ENCODE measurements at regions not wholly inside any gene's neighbourhood (a gene's known extent, or its start where the extent isn't known, plus 50 kb on each side); places are given as distances from the start of the nearest gene placed in this dataset.

DNA sequence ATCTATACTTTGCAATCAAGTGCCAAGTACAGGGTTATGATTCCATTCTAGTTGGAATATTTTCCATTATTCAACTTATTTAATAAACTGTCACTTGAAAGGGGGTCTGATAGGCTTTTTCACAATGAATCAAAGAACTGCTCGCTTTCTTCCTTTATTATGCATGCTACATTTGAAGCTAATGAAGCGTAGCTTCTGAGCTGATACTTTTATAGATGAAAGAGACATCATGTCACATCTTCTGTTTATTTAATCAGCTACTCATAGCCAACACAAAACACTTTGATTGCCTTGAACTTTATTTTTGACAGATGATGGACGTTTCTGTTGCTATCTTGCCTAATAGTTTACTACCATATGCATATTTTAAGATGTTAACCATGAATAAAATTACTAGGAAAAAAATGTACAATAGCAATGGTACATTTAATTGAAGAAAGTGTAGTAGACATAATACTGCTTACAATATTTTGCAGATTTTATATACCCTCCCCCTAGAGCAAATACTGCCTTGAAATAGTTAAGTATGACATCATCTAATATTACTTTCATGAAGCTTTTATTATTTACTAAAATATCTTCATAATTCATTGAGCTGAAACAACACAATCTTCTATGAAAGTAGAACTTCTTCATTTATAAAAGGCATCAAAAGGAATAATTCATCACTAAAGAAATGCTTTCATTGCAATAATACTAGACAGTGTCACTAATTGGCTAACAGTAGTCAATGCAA is 529.3 kb upstream of the TYRP1 start:
- H3K4me3 Mint-ChIP-seq = no peak overlapping the region
- no peak for ATAC-seq
- H3K36me3 Mint-ChIP-seq = no peaks in the 10 kb centered on the region
- no peaks in the 10 kb centered on the region for H3K4me1 Mint-ChIP-seq
- DNase-seq (ENCODE audit: low spot score in 2 of 2) = no peak
- H3K9me3 Mint-ChIP-seq = peaks cover 10% of the 10 kb centered on the region
- no peak overlapping the region for H3K27ac Mint-ChIP-seq

DNA sequence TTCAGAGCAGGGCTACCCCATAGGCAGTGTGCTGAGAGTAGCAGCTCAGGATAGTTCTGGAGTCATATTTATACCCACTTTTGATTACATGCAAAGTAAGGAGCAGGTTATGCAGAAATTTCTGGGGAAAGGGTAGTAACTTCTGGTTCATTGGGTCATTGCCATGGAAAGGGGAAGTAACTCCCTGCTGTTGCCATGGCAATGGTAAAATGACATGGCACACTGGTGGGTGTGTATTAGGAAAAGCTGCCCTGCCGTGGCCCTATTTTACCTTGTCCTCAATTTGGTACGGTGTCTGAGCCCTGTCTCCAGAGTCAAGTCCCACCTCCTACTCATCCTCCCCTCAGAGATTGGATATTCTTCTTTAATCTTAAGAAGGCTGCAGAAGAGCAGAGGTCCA is 526.7 kb upstream of the TYRP1 start:
- ATAC-seq = no peak
- no peak overlapping the region for H3K27ac Mint-ChIP-seq
- peaks cover 7% of the 10 kb centered on the region for H3K9me3 Mint-ChIP-seq
- no peak for DNase-seq (ENCODE audit: low spot score in 2 of 2)
- H3K36me3 Mint-ChIP-seq = no peaks in the 10 kb centered on the region
- no peak overlapping the region for H3K4me3 Mint-ChIP-seq
- H3K4me1 Mint-ChIP-seq = no peaks in the 10 kb centered on the region

DNA sequence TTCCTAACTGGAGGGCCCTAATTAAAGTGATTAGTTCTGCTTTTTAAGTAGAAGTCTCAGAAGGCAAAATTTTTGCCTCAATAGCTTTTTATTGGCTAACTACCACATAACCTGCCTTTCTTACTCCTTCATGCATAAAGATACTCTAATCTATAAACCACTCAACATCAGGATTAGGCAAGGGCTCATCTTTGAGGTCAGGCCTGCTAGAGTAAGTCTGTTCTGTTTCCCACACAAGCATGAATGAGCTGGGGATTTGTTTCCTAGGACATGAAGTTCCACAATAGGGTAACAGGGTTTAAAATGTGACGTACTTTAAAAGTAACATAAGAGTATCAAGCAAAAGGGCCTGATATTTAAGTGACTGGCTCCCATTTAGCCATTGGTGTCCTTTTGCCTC is 522.7 kb upstream of the TYRP1 start:
- no peaks in the 10 kb centered on the region for H3K36me3 Mint-ChIP-seq
- no peak overlapping the region for H3K27ac Mint-ChIP-seq
- peaks cover 9% of the 10 kb centered on the region for H3K9me3 Mint-ChIP-seq
- ATAC-seq (no peak), DNase-seq (ENCODE audit: low spot score in 2 of 2) (no peak)
- no peaks in the 10 kb centered on the region for H3K4me1 Mint-ChIP-seq
- no peak overlapping the region for H3K4me3 Mint-ChIP-seq

DNA sequence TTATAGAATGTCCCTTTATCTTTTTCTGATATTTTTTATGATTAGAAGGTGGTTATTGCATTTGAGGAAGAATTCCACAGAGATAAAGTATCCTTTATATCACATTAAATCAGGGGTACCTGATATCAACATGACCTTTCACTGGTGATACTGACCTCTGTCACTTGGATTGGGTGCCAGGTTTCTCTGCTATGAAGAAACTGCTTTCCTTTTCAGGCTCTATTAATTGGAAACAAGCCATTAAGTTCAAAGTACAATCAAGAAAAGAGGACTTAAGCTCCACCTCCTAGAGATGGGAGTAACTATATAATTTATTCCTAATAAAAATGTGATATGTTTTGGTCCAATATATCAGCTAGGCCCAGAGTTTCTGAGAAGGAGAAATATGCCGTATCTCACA is 514.6 kb upstream of the TYRP1 start:
- H3K9me3 Mint-ChIP-seq = peaks cover 16% of the 10 kb centered on the region
- no peak for DNase-seq (ENCODE audit: low spot score in 2 of 2)
- no peak for ATAC-seq
- H3K4me3 Mint-ChIP-seq = no peak overlapping the region
- H3K36me3 Mint-ChIP-seq = no peaks in the 10 kb centered on the region
- H3K4me1 Mint-ChIP-seq = no peaks in the 10 kb centered on the region
- H3K27ac Mint-ChIP-seq = no peak overlapping the region

DNA sequence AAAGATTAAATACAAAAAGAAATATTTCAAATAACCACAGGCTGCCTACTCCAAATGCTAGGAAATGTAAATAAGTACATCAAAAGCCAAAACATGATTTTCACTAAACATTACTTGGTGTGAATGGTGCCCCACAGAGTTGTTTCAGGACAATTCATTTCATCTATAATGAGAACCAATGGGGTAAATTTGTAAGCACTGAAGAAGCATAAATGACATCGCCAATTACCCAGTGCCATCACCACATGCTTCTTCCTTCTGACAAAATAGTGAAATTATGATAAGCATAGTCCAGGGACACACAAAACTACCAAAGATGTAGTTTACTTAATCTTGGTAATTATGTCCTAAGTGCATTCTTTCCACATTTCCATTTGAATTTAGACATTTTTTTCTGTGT is 510.4 kb upstream of the TYRP1 start:
- no peak for ATAC-seq
- Mint-ChIP-seq H3K4me3 (no peak overlapping the region), H3K9me3 (peaks cover 20% of the 10 kb centered on the region), H3K4me1 (no peaks in the 10 kb centered on the region), H3K36me3 (no peaks in the 10 kb centered on the region), H3K27ac (no peak overlapping the region)
- no peak for DNase-seq (ENCODE audit: low spot score in 2 of 2)

DNA sequence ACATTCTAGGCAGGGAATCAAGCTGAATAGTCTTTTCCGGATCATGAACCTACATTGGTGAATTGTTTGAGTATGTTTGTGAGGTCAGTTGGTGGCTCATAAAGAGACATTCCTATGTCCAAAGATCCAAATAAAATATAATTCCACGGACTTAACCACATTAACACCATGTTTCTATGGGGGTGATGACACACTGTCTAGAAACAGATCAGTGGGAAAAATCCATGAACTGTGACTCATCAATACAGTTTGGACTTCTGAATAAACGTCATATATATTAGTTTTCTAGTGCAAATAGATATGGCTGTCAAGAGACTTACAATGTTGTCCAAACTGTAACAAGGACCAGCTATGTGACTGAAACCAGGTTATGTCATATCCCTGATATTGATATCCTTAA is 509.9 kb upstream of the TYRP1 start:
- DNase-seq (ENCODE audit: low spot score in 2 of 2) (no peak), ATAC-seq (no peak)
- no peak overlapping the region for H3K4me3 Mint-ChIP-seq
- no peak overlapping the region for H3K27ac Mint-ChIP-seq
- no peaks in the 10 kb centered on the region for H3K4me1 Mint-ChIP-seq
- H3K36me3 Mint-ChIP-seq = no peaks in the 10 kb centered on the region
- peaks cover 20% of the 10 kb centered on the region for H3K9me3 Mint-ChIP-seq

DNA sequence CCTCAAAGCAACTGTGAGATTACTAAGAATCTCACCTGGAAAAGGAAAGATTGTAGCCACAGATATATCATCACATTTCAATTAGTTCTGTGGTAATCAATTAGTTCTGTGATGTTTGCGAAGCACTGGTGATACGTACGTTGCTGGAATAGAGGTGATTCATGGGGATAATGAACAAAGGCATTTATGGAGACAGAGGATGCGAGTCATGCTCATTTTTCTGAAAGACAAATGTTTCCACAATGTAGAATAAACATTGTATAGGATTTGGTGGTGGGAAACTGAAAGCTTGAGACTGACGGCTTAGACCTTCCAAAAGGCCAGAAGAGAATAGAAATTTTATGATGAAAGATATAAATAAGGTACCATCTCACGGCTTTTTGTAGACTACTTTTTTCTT is 507.3 kb upstream of the TYRP1 start:
- ATAC-seq (no peak), DNase-seq (ENCODE audit: low spot score in 2 of 2) (no peak)
- Mint-ChIP-seq H3K9me3 (peaks cover 21% of the 10 kb centered on the region), H3K36me3 (no peaks in the 10 kb centered on the region), H3K4me1 (no peaks in the 10 kb centered on the region), H3K4me3 (no peak overlapping the region), H3K27ac (no peak overlapping the region)

DNA sequence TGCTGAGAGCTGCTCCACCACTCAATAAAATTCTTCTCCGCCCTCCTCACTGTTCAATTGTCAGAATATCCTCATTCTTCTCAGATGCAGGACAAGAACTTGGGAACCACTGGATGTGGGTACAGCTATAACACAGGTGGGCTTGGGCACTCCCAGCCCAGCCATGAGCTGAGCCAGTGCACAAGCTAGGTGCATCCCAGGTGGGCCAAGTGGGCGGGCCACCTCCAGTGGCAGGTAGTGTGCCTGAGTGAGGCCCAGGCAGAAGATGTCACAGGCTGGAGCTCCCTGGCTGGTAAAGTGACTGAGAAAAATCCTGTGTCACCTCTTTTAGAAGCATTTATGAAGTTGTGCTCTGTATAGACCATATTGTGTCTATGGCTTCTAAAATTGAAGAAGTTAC is 501.6 kb upstream of the TYRP1 start:
- H3K27ac Mint-ChIP-seq = no peak overlapping the region
- H3K9me3 Mint-ChIP-seq = peaks cover 19% of the 10 kb centered on the region
- no peak overlapping the region for H3K4me3 Mint-ChIP-seq

DNA sequence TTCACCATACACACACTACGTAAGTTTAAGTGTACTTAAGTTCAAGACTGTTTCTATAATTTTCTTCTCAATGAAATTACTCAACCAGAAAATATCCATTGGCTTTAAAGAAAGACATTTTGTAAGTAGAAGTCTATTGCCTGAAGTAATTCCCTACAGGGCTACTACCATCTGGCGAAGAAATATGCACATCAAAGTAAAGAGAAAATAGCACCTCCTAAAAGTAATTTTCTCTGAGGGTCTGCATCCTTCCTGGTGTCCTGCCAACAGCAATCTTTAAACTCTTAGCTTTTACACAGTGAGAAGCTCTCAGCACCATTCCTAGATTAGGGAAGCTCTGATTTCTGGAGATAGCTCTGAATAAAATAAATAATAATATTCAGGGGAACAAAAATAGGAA is 498.5 kb upstream of the TYRP1 start:
- Mint-ChIP-seq H3K9me3 (peaks cover 13% of the 10 kb centered on the region), H3K4me1 (no peaks in the 10 kb centered on the region), H3K36me3 (peaks cover 4% of the 10 kb centered on the region), H3K27ac (no peak overlapping the region), H3K4me3 (no peak overlapping the region)
- ATAC-seq = no peak
- DNase-seq (ENCODE audit: low spot score in 2 of 2) = no peak

More for the DNA sequence above, 501.6 kb upstream of the TYRP1 start:
- ATAC-seq = no peak
- H3K4me1 Mint-ChIP-seq = no peaks in the 10 kb centered on the region
- no peak for DNase-seq (ENCODE audit: low spot score in 2 of 2)
- peaks cover 4% of the 10 kb centered on the region for H3K36me3 Mint-ChIP-seq

DNA sequence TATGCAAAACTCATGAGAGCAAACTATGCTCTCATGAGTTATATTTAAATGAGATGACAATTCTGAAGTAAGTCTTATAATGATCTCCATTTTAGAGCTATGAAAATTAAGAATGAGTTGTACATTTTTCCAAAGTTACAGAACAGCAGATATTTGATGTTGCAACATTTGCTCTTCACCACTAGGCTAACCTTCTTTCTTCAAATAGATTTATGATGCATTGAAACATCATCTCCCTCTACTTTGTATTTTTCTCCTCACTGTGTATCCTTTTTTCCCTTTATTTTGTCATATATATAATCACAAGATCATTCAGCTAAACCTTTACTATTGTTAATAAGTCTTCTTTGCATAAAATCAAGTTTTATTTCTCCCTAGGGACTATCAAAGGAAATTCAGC is 497.7 kb upstream of the TYRP1 start:
- Mint-ChIP-seq H3K4me1 (no peaks in the 10 kb centered on the region), H3K4me3 (no peak overlapping the region), H3K27ac (no peak overlapping the region), H3K36me3 (peaks cover 4% of the 10 kb centered on the region), H3K9me3 (peaks cover 11% of the 10 kb centered on the region)
- DNase-seq (ENCODE audit: low spot score in 2 of 2) (no peak), ATAC-seq (no peak)

DNA sequence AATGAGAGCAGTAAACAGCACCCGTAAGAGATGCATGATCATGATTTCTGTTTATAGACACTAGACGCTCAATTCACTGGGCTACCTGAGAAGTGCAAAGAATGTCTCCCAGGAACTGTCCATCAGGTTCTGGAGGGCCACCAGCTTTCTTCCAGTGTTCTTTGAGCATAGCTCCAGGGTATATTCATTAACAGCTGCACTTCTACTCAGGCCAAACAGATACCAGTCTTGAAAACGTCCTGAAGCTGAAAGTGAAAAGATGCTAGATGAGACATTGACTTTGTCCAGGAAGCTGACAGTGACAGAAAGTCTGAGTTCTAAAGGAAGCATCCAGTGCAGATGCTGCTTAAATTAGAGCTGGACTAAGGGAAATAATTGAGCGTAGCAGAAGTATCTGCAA is 488.7 kb upstream of the TYRP1 start:
- Mint-ChIP-seq H3K36me3 (no peaks in the 10 kb centered on the region), H3K4me1 (no peaks in the 10 kb centered on the region), H3K4me3 (no peak overlapping the region), H3K27ac (no peak overlapping the region), H3K9me3 (peaks cover 23% of the 10 kb centered on the region)
- ATAC-seq = no peak
- no peak for DNase-seq (ENCODE audit: low spot score in 2 of 2)

DNA sequence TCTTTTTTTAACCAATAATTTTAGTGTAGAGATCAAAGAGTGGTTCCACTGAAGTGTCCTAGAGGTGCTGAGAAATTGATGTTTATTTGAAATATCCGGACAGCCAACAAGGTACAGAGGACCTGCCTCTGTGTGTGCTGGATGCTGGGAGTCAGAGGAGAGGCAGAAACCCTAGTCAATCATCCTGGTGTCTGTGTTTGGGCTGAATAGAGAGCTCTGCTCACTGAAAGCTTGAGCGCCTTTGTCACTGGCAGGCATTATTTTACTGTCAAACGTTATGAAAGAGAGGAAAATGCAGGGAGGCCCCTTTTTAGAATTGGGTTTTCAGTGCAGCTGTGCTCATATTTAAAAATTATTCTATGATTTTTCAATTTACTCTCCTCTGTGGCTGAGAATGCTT is 480.3 kb upstream of the TYRP1 start:
- Mint-ChIP-seq H3K4me1 (no peaks in the 10 kb centered on the region), H3K9me3 (peaks cover 27% of the 10 kb centered on the region), H3K27ac (no peak overlapping the region), H3K36me3 (no peaks in the 10 kb centered on the region), H3K4me3 (no peak overlapping the region)
- DNase-seq (ENCODE audit: low spot score in 2 of 2) = no peak
- no peak for ATAC-seq

DNA sequence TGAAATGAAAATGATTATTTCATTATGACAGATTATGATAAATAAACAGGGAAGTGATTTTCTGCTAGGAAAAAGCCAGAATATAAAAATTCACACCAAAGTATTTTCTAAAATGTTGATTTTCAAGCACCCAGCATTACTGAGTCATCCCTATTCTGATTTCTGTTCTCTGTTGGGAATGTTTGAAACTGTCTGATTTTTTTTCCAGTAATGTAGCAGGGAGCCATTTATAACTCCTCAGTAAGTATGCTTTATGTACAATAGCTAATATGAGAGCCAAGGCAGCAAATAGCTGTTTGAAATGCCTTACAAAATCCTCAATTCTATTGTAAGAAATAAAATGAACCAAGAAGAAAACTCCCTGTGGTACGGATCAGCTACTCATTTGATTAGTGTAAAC is 471.7 kb upstream of the TYRP1 start:
- Mint-ChIP-seq H3K27ac (no peak overlapping the region), H3K36me3 (no peaks in the 10 kb centered on the region), H3K4me3 (no peak overlapping the region), H3K4me1 (no peaks in the 10 kb centered on the region), H3K9me3 (peaks cover 12% of the 10 kb centered on the region)
- no peak for DNase-seq (ENCODE audit: low spot score in 2 of 2)
- ATAC-seq = no peak

DNA sequence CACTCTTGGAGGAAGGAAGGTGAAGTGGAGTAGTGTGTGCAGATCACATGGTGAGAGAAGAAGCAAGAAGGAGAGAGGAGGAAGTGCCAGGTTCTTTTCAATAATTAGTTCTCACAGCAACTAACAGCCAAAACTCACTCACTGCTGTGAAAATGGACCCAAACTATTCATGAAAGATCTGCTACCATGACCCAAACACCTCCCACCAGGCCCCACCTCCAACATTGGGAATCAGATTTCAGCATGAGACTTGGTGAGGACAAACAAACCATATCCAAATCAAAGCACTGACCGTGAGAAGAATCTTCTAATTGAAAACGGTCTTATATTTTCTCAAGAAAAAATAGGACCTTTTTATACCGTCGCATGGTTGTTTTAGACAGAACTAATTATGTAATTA is 468.7 kb upstream of the TYRP1 start:
- H3K36me3 Mint-ChIP-seq = no peaks in the 10 kb centered on the region
- ATAC-seq (no peak), DNase-seq (ENCODE audit: low spot score in 2 of 2) (no peak)
- H3K27ac Mint-ChIP-seq = no peak overlapping the region
- H3K4me1 Mint-ChIP-seq = no peaks in the 10 kb centered on the region
- no peak overlapping the region for H3K4me3 Mint-ChIP-seq
- H3K9me3 Mint-ChIP-seq = peaks cover 16% of the 10 kb centered on the region

DNA sequence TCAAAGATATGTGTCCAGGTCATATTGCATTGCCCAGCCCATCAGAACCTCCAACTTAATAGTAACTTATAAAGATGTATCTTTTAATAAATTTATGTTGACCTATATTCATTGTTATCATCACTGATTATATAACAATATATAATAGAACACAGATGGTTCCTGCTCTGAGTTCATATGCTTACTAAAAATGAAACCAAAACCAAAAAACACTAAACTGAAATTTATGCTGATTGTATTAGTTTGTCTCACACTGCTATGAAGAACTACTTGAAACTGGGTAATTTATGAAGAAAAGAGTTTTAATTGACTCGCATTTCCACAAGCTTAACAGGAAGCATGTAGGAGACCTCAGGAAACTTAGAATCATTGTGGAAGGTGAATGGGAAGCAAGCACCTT is 462.5 kb upstream of the TYRP1 start:
- no peak for DNase-seq (ENCODE audit: low spot score in 2 of 2)
- Mint-ChIP-seq H3K4me3 (no peak overlapping the region), H3K36me3 (no peaks in the 10 kb centered on the region), H3K27ac (no peak overlapping the region), H3K9me3 (peaks cover 28% of the 10 kb centered on the region), H3K4me1 (no peaks in the 10 kb centered on the region)
- no peak for ATAC-seq

DNA sequence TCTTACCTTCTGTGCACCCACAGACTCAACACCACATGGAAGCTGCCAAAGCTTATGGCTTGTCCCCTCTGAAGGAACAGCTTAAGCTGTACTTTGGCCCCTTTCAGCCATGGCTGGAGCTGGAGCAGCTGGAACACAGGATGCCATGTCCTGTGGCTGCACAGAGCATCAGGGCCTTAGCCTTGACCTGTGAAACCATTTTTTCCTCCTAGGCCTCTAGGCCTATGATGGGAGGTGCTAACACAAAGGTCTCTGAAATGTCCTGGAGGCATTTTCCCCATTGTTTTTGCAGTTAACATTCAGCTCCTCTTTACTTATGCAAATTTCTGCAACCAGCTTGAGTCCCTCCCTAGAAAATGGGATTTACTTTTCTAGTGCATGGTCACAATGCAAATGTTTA is 461.4 kb upstream of the TYRP1 start:
- H3K36me3 Mint-ChIP-seq = no peaks in the 10 kb centered on the region
- H3K27ac Mint-ChIP-seq = no peak overlapping the region
- DNase-seq (ENCODE audit: low spot score in 2 of 2) = no peak
- no peaks in the 10 kb centered on the region for H3K4me1 Mint-ChIP-seq
- no peak overlapping the region for H3K4me3 Mint-ChIP-seq
- ATAC-seq = no peak
- peaks cover 28% of the 10 kb centered on the region for H3K9me3 Mint-ChIP-seq

DNA sequence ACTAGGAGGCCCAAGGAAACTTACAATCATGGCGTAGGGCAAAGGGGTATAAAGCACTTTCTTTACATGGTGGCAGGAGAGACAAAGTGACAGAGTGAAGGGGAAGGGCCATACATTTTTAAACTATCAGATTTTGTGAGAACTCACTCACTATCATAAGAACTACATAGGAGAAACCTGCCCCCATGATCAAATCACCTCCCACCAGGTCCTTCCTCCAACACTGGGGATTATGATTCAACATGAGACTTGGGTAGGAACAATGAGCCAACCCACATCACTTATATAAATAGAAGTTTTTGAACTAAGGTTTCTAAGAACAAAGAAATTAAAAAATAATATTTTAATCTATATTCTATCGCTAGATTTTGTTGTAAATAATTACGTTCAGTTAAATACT is 460.3 kb upstream of the TYRP1 start:
- ATAC-seq (no peak), DNase-seq (ENCODE audit: low spot score in 2 of 2) (no peak)
- Mint-ChIP-seq H3K9me3 (peaks cover 32% of the 10 kb centered on the region), H3K4me3 (no peak overlapping the region), H3K4me1 (no peaks in the 10 kb centered on the region), H3K36me3 (no peaks in the 10 kb centered on the region), H3K27ac (no peak overlapping the region)
